ENCODE measurements at regions not wholly inside any gene's neighbourhood (a gene's known extent, or its start where the extent isn't known, plus 50 kb on each side); places are given as distances from the start of the nearest gene placed in this dataset.
A peak's percentile ranks its signal among the peaks of the same experiment; 100 is the strongest.

GRCh38 chr1:55277377-55278130 is 62.4 kb upstream of the USP24 start (continued):
- TF ChIP-seq ZNF782 (CRISPR knock-in tag; IDR thresholded peaks at IDR 0.05; ENCODE audit: borderline replicate concordance) (no peak), ELF3 (CRISPR knock-in tag; IDR thresholded peaks at IDR 0.05) (peak; percentile 10; the same call in 1 of the 2 replicates), RELA (CRISPR knock-in tag; IDR thresholded peaks at IDR 0.05) (no peak), ZNF720 (CRISPR knock-in tag; IDR thresholded peaks at IDR 0.05) (no peak), ZNF607 (CRISPR knock-in tag; IDR thresholded peaks at IDR 0.05; ENCODE audit: borderline replicate concordance) (no peak), GATAD2A (CRISPR knock-in tag; IDR thresholded peaks at IDR 0.05) (peak; percentile 30; the same call in 1 of the 2 replicates), LBX2 (CRISPR knock-in tag; IDR thresholded peaks at IDR 0.05; ENCODE audit: borderline replicate concordance) (no peak), ZBTB34 (CRISPR knock-in tag; IDR thresholded peaks at IDR 0.05) (no peak), HOXD1 (CRISPR knock-in tag; IDR thresholded peaks at IDR 0.05) (no peak), JARID2 (CRISPR knock-in tag; IDR thresholded peaks at IDR 0.05; ENCODE audit: insufficient replicate concordance) (no peak), YEATS2 (CRISPR knock-in tag; IDR thresholded peaks at IDR 0.05; ENCODE audit: borderline replicate concordance) (no peak), PITX1 (CRISPR knock-in tag; IDR thresholded peaks at IDR 0.05) (no peak), PLRG1 (conservative IDR thresholded peaks at IDR 0.05) (no peak), FOSL1 (CRISPR knock-in tag; IDR thresholded peaks at IDR 0.05; ENCODE audit: borderline replicate concordance) (no peak), ZSCAN21 (CRISPR knock-in tag; IDR thresholded peaks at IDR 0.05; ENCODE audit: borderline replicate concordance) (no peak)
- TF ChIP-seq, protein P1, sequence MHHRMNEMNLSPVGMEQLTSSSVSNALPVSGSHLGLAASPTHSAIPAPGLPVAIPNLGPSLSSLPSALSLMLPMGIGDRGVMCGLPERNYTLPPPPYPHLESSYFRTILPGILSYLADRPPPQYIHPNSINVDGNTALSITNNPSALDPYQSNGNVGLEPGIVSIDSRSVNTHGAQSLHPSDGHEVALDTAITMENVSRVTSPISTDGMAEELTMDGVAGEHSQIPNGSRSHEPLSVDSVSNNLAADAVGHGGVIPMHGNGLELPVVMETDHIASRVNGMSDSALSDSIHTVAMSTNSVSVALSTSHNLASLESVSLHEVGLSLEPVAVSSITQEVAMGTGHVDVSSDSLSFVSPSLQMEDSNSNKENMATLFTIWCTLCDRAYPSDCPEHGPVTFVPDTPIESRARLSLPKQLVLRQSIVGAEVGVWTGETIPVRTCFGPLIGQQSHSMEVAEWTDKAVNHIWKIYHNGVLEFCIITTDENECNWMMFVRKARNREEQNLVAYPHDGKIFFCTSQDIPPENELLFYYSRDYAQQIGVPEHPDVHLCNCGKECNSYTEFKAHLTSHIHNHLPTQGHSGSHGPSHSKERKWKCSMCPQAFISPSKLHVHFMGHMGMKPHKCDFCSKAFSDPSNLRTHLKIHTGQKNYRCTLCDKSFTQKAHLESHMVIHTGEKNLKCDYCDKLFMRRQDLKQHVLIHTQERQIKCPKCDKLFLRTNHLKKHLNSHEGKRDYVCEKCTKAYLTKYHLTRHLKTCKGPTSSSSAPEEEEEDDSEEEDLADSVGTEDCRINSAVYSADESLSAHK (CRISPR knock-in tag; IDR thresholded peaks at IDR 0.05; ENCODE audit: borderline replicate concordance), result no peak
- TF ChIP-seq, protein P2, sequence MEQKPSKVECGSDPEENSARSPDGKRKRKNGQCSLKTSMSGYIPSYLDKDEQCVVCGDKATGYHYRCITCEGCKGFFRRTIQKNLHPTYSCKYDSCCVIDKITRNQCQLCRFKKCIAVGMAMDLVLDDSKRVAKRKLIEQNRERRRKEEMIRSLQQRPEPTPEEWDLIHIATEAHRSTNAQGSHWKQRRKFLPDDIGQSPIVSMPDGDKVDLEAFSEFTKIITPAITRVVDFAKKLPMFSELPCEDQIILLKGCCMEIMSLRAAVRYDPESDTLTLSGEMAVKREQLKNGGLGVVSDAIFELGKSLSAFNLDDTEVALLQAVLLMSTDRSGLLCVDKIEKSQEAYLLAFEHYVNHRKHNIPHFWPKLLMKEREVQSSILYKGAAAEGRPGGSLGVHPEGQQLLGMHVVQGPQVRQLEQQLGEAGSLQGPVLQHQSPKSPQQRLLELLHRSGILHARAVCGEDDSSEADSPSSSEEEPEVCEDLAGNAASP (CRISPR knock-in tag; IDR thresholded peaks at IDR 0.05; ENCODE audit: borderline replicate concordance), result no peak; the same call in 1 of the 2 replicates
- TF ChIP-seq, protein P3, sequence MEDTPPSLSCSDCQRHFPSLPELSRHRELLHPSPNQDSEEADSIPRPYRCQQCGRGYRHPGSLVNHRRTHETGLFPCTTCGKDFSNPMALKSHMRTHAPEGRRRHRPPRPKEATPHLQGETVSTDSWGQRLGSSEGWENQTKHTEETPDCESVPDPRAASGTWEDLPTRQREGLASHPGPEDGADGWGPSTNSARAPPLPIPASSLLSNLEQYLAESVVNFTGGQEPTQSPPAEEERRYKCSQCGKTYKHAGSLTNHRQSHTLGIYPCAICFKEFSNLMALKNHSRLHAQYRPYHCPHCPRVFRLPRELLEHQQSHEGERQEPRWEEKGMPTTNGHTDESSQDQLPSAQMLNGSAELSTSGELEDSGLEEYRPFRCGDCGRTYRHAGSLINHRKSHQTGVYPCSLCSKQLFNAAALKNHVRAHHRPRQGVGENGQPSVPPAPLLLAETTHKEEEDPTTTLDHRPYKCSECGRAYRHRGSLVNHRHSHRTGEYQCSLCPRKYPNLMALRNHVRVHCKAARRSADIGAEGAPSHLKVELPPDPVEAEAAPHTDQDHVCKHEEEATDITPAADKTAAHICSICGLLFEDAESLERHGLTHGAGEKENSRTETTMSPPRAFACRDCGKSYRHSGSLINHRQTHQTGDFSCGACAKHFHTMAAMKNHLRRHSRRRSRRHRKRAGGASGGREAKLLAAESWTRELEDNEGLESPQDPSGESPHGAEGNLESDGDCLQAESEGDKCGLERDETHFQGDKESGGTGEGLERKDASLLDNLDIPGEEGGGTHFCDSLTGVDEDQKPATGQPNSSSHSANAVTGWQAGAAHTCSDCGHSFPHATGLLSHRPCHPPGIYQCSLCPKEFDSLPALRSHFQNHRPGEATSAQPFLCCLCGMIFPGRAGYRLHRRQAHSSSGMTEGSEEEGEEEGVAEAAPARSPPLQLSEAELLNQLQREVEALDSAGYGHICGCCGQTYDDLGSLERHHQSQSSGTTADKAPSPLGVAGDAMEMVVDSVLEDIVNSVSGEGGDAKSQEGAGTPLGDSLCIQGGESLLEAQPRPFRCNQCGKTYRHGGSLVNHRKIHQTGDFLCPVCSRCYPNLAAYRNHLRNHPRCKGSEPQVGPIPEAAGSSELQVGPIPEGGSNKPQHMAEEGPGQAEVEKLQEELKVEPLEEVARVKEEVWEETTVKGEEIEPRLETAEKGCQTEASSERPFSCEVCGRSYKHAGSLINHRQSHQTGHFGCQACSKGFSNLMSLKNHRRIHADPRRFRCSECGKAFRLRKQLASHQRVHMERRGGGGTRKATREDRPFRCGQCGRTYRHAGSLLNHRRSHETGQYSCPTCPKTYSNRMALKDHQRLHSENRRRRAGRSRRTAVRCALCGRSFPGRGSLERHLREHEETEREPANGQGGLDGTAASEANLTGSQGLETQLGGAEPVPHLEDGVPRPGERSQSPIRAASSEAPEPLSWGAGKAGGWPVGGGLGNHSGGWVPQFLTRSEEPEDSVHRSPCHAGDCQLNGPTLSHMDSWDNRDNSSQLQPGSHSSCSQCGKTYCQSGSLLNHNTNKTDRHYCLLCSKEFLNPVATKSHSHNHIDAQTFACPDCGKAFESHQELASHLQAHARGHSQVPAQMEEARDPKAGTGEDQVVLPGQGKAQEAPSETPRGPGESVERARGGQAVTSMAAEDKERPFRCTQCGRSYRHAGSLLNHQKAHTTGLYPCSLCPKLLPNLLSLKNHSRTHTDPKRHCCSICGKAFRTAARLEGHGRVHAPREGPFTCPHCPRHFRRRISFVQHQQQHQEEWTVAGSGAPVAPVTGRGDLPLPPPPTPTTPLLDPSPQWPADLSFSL (CRISPR knock-in tag; IDR thresholded peaks at IDR 0.05), result peak; percentile 40; the same call in 1 of the 2 replicates
